BLaER1 (cell line): ENCODE measurements at regions not wholly inside any gene's neighbourhood (a gene's known extent, or its start where the extent isn't known, plus 50 kb on each side); places are given as distances from the start of the nearest gene placed in this dataset.

Experiments used
- H3K27ac ChIP-seq: shearing (Covaris generic); formaldehyde crosslinking; 2 replicates; pipeline ENCODE4 v1.8.1; 2022
- H3K27me3 ChIP-seq: shearing (Covaris generic); formaldehyde crosslinking; 2 replicates; pipeline ENCODE4 v1.8.1; 2022
- H3K36me3 ChIP-seq: shearing (Covaris generic); formaldehyde crosslinking; 2 replicates; pipeline ENCODE4 v1.8.1; 2022
- H3K4me1 ChIP-seq: shearing (Covaris generic); formaldehyde crosslinking; 2 replicates; pipeline ENCODE4 v1.8.1; 2022
- H3K4me2 ChIP-seq: shearing (Covaris generic); formaldehyde crosslinking; 2 replicates; pipeline ENCODE4 v1.8.1; 2022
- H3K4me3 ChIP-seq: shearing (Covaris generic); formaldehyde crosslinking; 2 replicates; pipeline ENCODE4 v1.8.1; 2022
- H3K9ac ChIP-seq: shearing (Covaris generic); formaldehyde crosslinking; 2 replicates; pipeline ENCODE4 v1.8.1; 2022
- H3K9me3 ChIP-seq: shearing (Covaris generic); formaldehyde crosslinking; 2 replicates; pipeline ENCODE4 v1.8.1; 2022
- H4K20me1 ChIP-seq: shearing (Covaris generic); formaldehyde crosslinking; 2 replicates; pipeline ENCODE4 v1.8.1; 2022
- Cebpa-rat ChIP-seq: shearing (Covaris generic); IDR thresholded peaks from 2 replicates; pipeline ENCODE4 v1.8.1; 2022

- no peak overlapping the region for H3K9ac ChIP-seq
- H3K27ac ChIP-seq, result no peak overlapping the region
- H3K4me1 ChIP-seq, result no peaks in the 10 kb centered on the region
- no peaks in the 10 kb centered on the region for H3K9me3 ChIP-seq
- no peak overlapping the region for H3K4me3 ChIP-seq
- no peaks in the 10 kb centered on the region for H4K20me1 ChIP-seq
- no peak for TF ChIP-seq Cebpa-rat
- no peaks in the 10 kb centered on the region for H3K36me3 ChIP-seq
- no peaks in the 10 kb centered on the region for H3K27me3 ChIP-seq
- H3K4me2 ChIP-seq, result no peak overlapping the region
Measured at GRCh38 chr20:40307268-40307667, 381.8 kb downstream of the MAFB start.

GRCh38 chr20:40305303-40305702 is 383.7 kb downstream of the MAFB start:
- no peak overlapping the region for H3K27ac ChIP-seq
- no peak overlapping the region for H3K4me3 ChIP-seq
- no peaks in the 10 kb centered on the region for H4K20me1 ChIP-seq
- H3K36me3 ChIP-seq, result no peaks in the 10 kb centered on the region
- no peaks in the 10 kb centered on the region for H3K4me1 ChIP-seq
- H3K4me2 ChIP-seq, result no peak overlapping the region
- no peak overlapping the region for H3K9ac ChIP-seq
- no peaks in the 10 kb centered on the region for H3K27me3 ChIP-seq
- no peaks in the 10 kb centered on the region for H3K9me3 ChIP-seq
- TF ChIP-seq Cebpa-rat, result no peak

- no peak overlapping the region for H3K9ac ChIP-seq
- H3K9me3 ChIP-seq, result no peaks in the 10 kb centered on the region
- H3K27me3 ChIP-seq, result no peaks in the 10 kb centered on the region
- H3K4me1 ChIP-seq, result no peaks in the 10 kb centered on the region
- no peak overlapping the region for H3K27ac ChIP-seq
- H3K4me2 ChIP-seq, result no peak overlapping the region
- no peak for TF ChIP-seq Cebpa-rat
- H3K4me3 ChIP-seq, result no peak overlapping the region
- H3K36me3 ChIP-seq, result no peaks in the 10 kb centered on the region
- no peaks in the 10 kb centered on the region for H4K20me1 ChIP-seq
Measured at GRCh38 chr20:40304119-40304613, 384.9 kb downstream of the MAFB start.

- Histone ChIP-seq H3K27ac (no peak overlapping the region), H3K9ac (no peak overlapping the region), H4K20me1 (no peaks in the 10 kb centered on the region), H3K36me3 (no peaks in the 10 kb centered on the region), H3K4me1 (no peaks in the 10 kb centered on the region), H3K9me3 (no peaks in the 10 kb centered on the region), H3K4me3 (no peak overlapping the region), H3K4me2 (no peak overlapping the region), H3K27me3 (no peaks in the 10 kb centered on the region)
- TF ChIP-seq Cebpa-rat, result no peak
Measured at GRCh38 chr20:40294747-40295146, 394.3 kb downstream of the MAFB start.

GRCh38 chr20:40294175-40294574 is 394.9 kb downstream of the MAFB start:
- no peak overlapping the region for H3K9ac ChIP-seq
- no peak for TF ChIP-seq Cebpa-rat
- H3K9me3 ChIP-seq, result no peaks in the 10 kb centered on the region
- H3K4me3 ChIP-seq, result no peak overlapping the region
- H3K27me3 ChIP-seq, result no peaks in the 10 kb centered on the region
- no peaks in the 10 kb centered on the region for H3K36me3 ChIP-seq
- no peak overlapping the region for H3K27ac ChIP-seq
- no peak overlapping the region for H3K4me2 ChIP-seq
- no peaks in the 10 kb centered on the region for H3K4me1 ChIP-seq
- no peaks in the 10 kb centered on the region for H4K20me1 ChIP-seq

- Histone ChIP-seq H3K4me1 (no peaks in the 10 kb centered on the region), H3K27me3 (no peaks in the 10 kb centered on the region), H3K9ac (no peak overlapping the region), H3K9me3 (no peaks in the 10 kb centered on the region), H3K4me3 (no peak overlapping the region), H4K20me1 (no peaks in the 10 kb centered on the region), H3K4me2 (no peak overlapping the region), H3K27ac (no peak overlapping the region), H3K36me3 (no peaks in the 10 kb centered on the region)
- no peak for TF ChIP-seq Cebpa-rat
Measured at GRCh38 chr20:40293740-40294139, 395.3 kb downstream of the MAFB start.

- no peaks in the 10 kb centered on the region for H3K4me1 ChIP-seq
- no peaks in the 10 kb centered on the region for H3K9me3 ChIP-seq
- no peak overlapping the region for H3K27ac ChIP-seq
- H3K4me3 ChIP-seq, result no peak overlapping the region
- no peak overlapping the region for H3K4me2 ChIP-seq
- no peaks in the 10 kb centered on the region for H4K20me1 ChIP-seq
- no peak overlapping the region for H3K9ac ChIP-seq
- H3K36me3 ChIP-seq, result no peaks in the 10 kb centered on the region
- H3K27me3 ChIP-seq, result no peaks in the 10 kb centered on the region
- TF ChIP-seq Cebpa-rat, result no peak
Measured at GRCh38 chr20:40291493-40292135, 397.4 kb downstream of the MAFB start.

- Histone ChIP-seq H3K4me3 (no peak overlapping the region), H3K4me1 (no peaks in the 10 kb centered on the region), H3K9ac (no peak overlapping the region), H3K27me3 (no peaks in the 10 kb centered on the region), H4K20me1 (no peaks in the 10 kb centered on the region), H3K4me2 (no peak overlapping the region), H3K36me3 (no peaks in the 10 kb centered on the region), H3K27ac (no peak overlapping the region), H3K9me3 (no peaks in the 10 kb centered on the region)
- TF ChIP-seq Cebpa-rat, result no peak
Measured at GRCh38 chr20:40287683-40288082, 401.4 kb downstream of the MAFB start.

- H4K20me1 ChIP-seq, result no peaks in the 10 kb centered on the region
- H3K4me3 ChIP-seq, result no peak overlapping the region
Measured at GRCh38 chr20:40286975-40287531, 402.0 kb downstream of the MAFB start.

GRCh38 chr20:40284611-40285010 is 404.4 kb downstream of the MAFB start:
- Histone ChIP-seq H3K4me3 (no peak overlapping the region), H3K36me3 (no peaks in the 10 kb centered on the region), H4K20me1 (no peaks in the 10 kb centered on the region), H3K9ac (no peak overlapping the region), H3K4me1 (no peaks in the 10 kb centered on the region), H3K27ac (no peak overlapping the region), H3K27me3 (no peaks in the 10 kb centered on the region), H3K4me2 (no peak overlapping the region), H3K9me3 (no peaks in the 10 kb centered on the region)
- TF ChIP-seq Cebpa-rat, result no peak

More at GRCh38 chr20:40286975-40287531, 402.0 kb downstream of the MAFB start:
- Histone ChIP-seq H3K9ac (no peak overlapping the region), H3K4me1 (no peaks in the 10 kb centered on the region), H3K36me3 (no peaks in the 10 kb centered on the region), H3K27me3 (no peaks in the 10 kb centered on the region), H3K4me2 (no peak overlapping the region), H3K9me3 (no peaks in the 10 kb centered on the region), H3K27ac (no peak overlapping the region)
- no peak for TF ChIP-seq Cebpa-rat
